OCI-LY1 (cell line): ENCODE measurements at regions not wholly inside any gene's neighbourhood (a gene's known extent, or its start where the extent isn't known, plus 50 kb on each side); places are given as distances from the start of the nearest gene placed in this dataset.

Source experiments
- CTCF ChIP-seq: fragments of 200-600 bp; sonication (generic), shearing (Covaris generic); IDR thresholded peaks from 2 replicates; pipeline ENCODE4 v1.5.1; 2017; ENCODE audit warnings: mild to moderate bottlenecking, antibody characterized with exemption, low read length, moderate library complexity, mixed read lengths
- EZH2 ChIP-seq: fragments of 200-600 bp; sonication (generic), shearing (Covaris generic); IDR thresholded peaks from 2 replicates; pipeline ENCODE4 v1.8.0; 2017; ENCODE audit warnings: borderline replicate concordance, mixed run types, mild to moderate bottlenecking, antibody characterized with exemption, low read length, moderate library complexity, mixed read lengths

GRCh38 chr5:67771221-67771620 lies 444.3 kb upstream of the PIK3R1 start:
- TF ChIP-seq CTCF (no peak), EZH2 (no peak)
